ENCODE measurements at regions not wholly inside any gene's neighbourhood (a gene's known extent, or its start where the extent isn't known, plus 50 kb on each side); places are given as distances from the start of the nearest gene placed in this dataset.
A peak's percentile ranks its signal among the peaks of the same experiment; 100 is the strongest.

- no peak for DNase-seq
Measured at GRCh38 chr2:220458051-220458450, 830.6 kb downstream of the SLC4A3 start.

- no peak for DNase-seq
Measured at GRCh38 chr2:220460257-220460985, 833.0 kb downstream of the SLC4A3 start.

GRCh38 chr2:220463876-220464275, 836.4 kb downstream of the SLC4A3 start:
- DNase-seq: no peak

- no peak for DNase-seq
Measured at GRCh38 chr2:220465700-220466099, 838.3 kb downstream of the SLC4A3 start.

- no peak for DNase-seq
Measured at GRCh38 chr2:220466251-220466691, 838.8 kb downstream of the SLC4A3 start.

GRCh38 chr2:220469201-220469600, 841.8 kb downstream of the SLC4A3 start:
- no peak for DNase-seq

- DNase-seq: no peak
Measured at GRCh38 chr2:220473611-220474010, 846.2 kb downstream of the SLC4A3 start.

GRCh38 chr2:220476877-220477276, 849.4 kb downstream of the SLC4A3 start:
- no peak for DNase-seq

GRCh38 chr2:220478305-220479058, 851.1 kb downstream of the SLC4A3 start:
- no peak for DNase-seq

GRCh38 chr2:220482716-220483115, 855.3 kb downstream of the SLC4A3 start:
- DNase-seq: no peak

GRCh38 chr2:220489121-220489520, 861.7 kb downstream of the SLC4A3 start:
- no peak for DNase-seq

- no peak for DNase-seq
Measured at GRCh38 chr2:220491670-220492069, 864.2 kb downstream of the SLC4A3 start.

- no peak for DNase-seq
Measured at GRCh38 chr2:220493871-220494525, 866.6 kb downstream of the SLC4A3 start.

- no peak for DNase-seq
Measured at GRCh38 chr2:220496513-220496912, 869.1 kb downstream of the SLC4A3 start.

- peak; percentile 15 for DNase-seq
Measured at GRCh38 chr2:220499225-220499624, 871.8 kb downstream of the SLC4A3 start.

GRCh38 chr2:220502539-220502938, 875.1 kb downstream of the SLC4A3 start:
- DNase-seq: no peak

- no peak for DNase-seq
Measured at GRCh38 chr2:220503431-220503830, 876.0 kb downstream of the SLC4A3 start.

GRCh38 chr2:220504938-220505503, 877.6 kb downstream of the SLC4A3 start:
- peak; percentile 87 for DNase-seq

- DNase-seq: no peak
Measured at GRCh38 chr2:220506466-220506865, 879.0 kb downstream of the SLC4A3 start.

- DNase-seq: no peak
Measured at GRCh38 chr2:220509096-220509757, 881.8 kb downstream of the SLC4A3 start.

GRCh38 chr2:220509966-220510365, 882.5 kb downstream of the SLC4A3 start:
- DNase-seq: peak; percentile 21

GRCh38 chr2:220510668-220511067, 883.2 kb downstream of the SLC4A3 start:
- no peak for DNase-seq

- no peak for DNase-seq
Measured at GRCh38 chr2:220512419-220512818, 885.0 kb downstream of the SLC4A3 start.
